Thoracic aorta (tissue), 2 donors: ENCODE measurements at regions not wholly inside any gene's neighbourhood (a gene's known extent, or its start where the extent isn't known, plus 50 kb on each side); places are given as distances from the start of the nearest gene placed in this dataset.

ENCODE experiments used
- ATAC-seq: fragments of 150-250 bp; one replicate; pipeline ENCODE4 v1.8.0; 2017; ENCODE audit warnings: low read depth; ENCODE audit not compliant: insufficient number of reproducible peaks, low FRiP score
- DNase-seq: peaks from one replicate; pipeline ENCODE4 v3.0.0-alpha.2; 2020; ENCODE audit warnings: low spot score
- H3K27ac ChIP-seq, 2 donors: fragments of 200-600 bp; sonication (generic); 1 replicate in 1 of 2; 2 replicates in 1 of 2; pipeline ENCODE4 v1.5.1; 2016; ENCODE audit warnings: mild to moderate bottlenecking in 2 of 2, moderate library complexity in 2 of 2
- H3K27me3 ChIP-seq: fragments of 200-600 bp; sonication (generic); replicated peaks from 2 replicates; pipeline ENCODE4 v1.6.0; 2016; ENCODE audit warnings: mild to moderate bottlenecking; ENCODE audit not compliant: insufficient read depth
- H3K36me3 ChIP-seq: fragments of 200-600 bp; sonication (generic); one replicate; pipeline ENCODE4 v1.5.1; 2016
- H3K4me1 ChIP-seq, 2 donors: fragments of 200-600 bp; sonication (generic); 1 replicate in 1 of 2; 2 replicates in 1 of 2; pipeline versions ENCODE4 v1.5.1 to v1.6.0; 2016; ENCODE audit warnings: low read depth in 2 of 2, mild to moderate bottlenecking in 1 of 2; ENCODE audit not compliant: control insufficient read depth in 1 of 2
- H3K4me3 ChIP-seq: fragments of 200-600 bp; sonication (generic); 2 replicates; pipeline ENCODE4 v1.5.1; 2016; ENCODE audit warnings: mild to moderate bottlenecking
- H3K9me3 ChIP-seq: fragments of 200-600 bp; sonication (generic); 2 replicates; pipeline ENCODE4 v1.5.1; 2016
- TF ChIP-seq, protein P1 (sequence below): fragments of 200-600 bp; sonication (generic); IDR thresholded peaks from one replicate; pipeline ENCODE4 v1.5.1; 2019; ENCODE audit warnings: antibody characterized with exemption

GRCh38 chr2:22209545-22209944 is 1085.8 kb downstream of the TDRD15 start:
- no peak overlapping the region for H3K27ac ChIP-seq
- DNase-seq (no peak), ATAC-seq (no peak)
- H3K9me3 ChIP-seq: no peaks in the 10 kb centered on the region
- TF ChIP-seq, protein P1, sequence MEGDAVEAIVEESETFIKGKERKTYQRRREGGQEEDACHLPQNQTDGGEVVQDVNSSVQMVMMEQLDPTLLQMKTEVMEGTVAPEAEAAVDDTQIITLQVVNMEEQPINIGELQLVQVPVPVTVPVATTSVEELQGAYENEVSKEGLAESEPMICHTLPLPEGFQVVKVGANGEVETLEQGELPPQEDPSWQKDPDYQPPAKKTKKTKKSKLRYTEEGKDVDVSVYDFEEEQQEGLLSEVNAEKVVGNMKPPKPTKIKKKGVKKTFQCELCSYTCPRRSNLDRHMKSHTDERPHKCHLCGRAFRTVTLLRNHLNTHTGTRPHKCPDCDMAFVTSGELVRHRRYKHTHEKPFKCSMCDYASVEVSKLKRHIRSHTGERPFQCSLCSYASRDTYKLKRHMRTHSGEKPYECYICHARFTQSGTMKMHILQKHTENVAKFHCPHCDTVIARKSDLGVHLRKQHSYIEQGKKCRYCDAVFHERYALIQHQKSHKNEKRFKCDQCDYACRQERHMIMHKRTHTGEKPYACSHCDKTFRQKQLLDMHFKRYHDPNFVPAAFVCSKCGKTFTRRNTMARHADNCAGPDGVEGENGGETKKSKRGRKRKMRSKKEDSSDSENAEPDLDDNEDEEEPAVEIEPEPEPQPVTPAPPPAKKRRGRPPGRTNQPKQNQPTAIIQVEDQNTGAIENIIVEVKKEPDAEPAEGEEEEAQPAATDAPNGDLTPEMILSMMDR: no peak
- H3K27me3 ChIP-seq: no peaks in the 10 kb centered on the region
- H3K36me3 ChIP-seq: no peaks in the 10 kb centered on the region
- H3K4me1 ChIP-seq: no peaks in the 10 kb centered on the region
- H3K4me3 ChIP-seq: no peak overlapping the region

DNA sequence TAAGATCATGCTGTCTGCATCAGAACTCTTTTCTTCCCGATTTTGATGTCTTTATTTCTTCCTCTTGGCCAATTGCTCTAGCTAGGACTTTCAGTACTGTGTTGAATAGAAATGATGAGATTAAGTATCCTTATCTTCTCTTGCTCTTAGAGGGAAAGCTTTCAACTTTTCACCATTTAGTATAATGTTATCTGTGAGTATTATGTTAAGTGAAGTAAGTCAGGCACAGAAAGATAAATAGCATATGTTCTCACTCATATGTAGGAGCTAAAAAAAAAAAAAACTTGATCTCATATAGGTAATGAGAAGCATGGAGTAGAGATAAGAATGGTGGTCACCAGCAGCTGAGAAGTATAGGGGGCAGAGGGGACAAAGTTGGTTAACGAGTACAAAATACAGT is 1089.5 kb downstream of the TDRD15 start:
- Histone ChIP-seq H3K27me3 (no peaks in the 10 kb centered on the region), H3K4me3 (no peak overlapping the region)
- ATAC-seq: no peak

GRCh38 chr2:22215517-22215916 is 1091.7 kb downstream of the TDRD15 start:
- no peak overlapping the region for H3K27ac ChIP-seq
- H3K36me3 ChIP-seq: no peaks in the 10 kb centered on the region
- TF ChIP-seq, protein P1: no peak
- DNase-seq (no peak), ATAC-seq (no peak)
- H3K4me3 ChIP-seq: no peak overlapping the region
- H3K27me3 ChIP-seq: no peaks in the 10 kb centered on the region
- H3K4me1 ChIP-seq: no peaks in the 10 kb centered on the region
- H3K9me3 ChIP-seq: no peaks in the 10 kb centered on the region

More for the DNA sequence above, 1089.5 kb downstream of the TDRD15 start:
- DNase-seq: no peak
- no peaks in the 10 kb centered on the region for H3K4me1 ChIP-seq
- H3K9me3 ChIP-seq: no peaks in the 10 kb centered on the region
- no peak overlapping the region for H3K27ac ChIP-seq
- TF ChIP-seq, protein P1: no peak
- no peaks in the 10 kb centered on the region for H3K36me3 ChIP-seq

- Histone ChIP-seq H3K27me3 (no peaks in the 10 kb centered on the region), H3K4me1 (no peaks in the 10 kb centered on the region), H3K4me3 (no peak overlapping the region), H3K9me3 (peaks cover 2% of the 10 kb centered on the region), H3K27ac (no peak overlapping the region), H3K36me3 (no peaks in the 10 kb centered on the region)
- ATAC-seq: no peak
- DNase-seq: no peak
- TF ChIP-seq, protein P1: no peak
Observed at GRCh38 chr2:22217881-22218280, 1094.1 kb downstream of the TDRD15 start.

- Histone ChIP-seq H3K4me1 (no peaks in the 10 kb centered on the region), H3K4me3 (no peak overlapping the region), H3K9me3 (peaks cover 2% of the 10 kb centered on the region), H3K36me3 (no peaks in the 10 kb centered on the region), H3K27me3 (no peaks in the 10 kb centered on the region), H3K27ac (no peak overlapping the region)
- TF ChIP-seq, protein P1: no peak
- no peak for DNase-seq
- ATAC-seq: no peak
Observed at GRCh38 chr2:22221006-22221405, 1097.2 kb downstream of the TDRD15 start.
